ENCODE measurements at regions not wholly inside any gene's neighbourhood (a gene's known extent, or its start where the extent isn't known, plus 50 kb on each side); places are given as distances from the start of the nearest gene placed in this dataset.

GRCh38 chr2:2681085-2681484 is 350.0 kb upstream of the MYT1L start:
- DNase-seq: no peak

- no peak for DNase-seq
These were observed 343.8 kb upstream of the MYT1L start for GRCh38 chr2:2674831-2675230.

DNA sequence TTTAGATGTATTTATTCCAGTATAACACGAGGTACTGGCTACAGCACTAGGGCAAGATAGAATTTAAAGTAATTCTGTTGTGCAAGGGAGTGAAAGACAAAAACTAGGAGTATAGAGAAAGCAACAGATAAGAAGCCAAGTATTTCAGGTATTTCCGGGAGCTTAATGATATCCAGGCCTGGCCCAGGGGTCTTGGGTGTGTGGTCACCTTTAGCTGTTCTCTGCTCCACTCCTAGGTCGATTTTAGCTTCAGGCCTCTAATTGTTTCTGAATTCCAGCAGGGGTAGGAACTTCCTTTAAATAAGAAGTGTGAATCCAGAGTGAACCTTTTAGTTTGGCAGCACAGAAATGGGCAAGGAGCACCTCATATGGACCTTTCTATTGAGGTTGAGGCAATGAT is 342.3 kb upstream of the MYT1L start:
- no peak for DNase-seq

- DNase-seq: no peak
These were observed 341.2 kb upstream of the MYT1L start for GRCh38 chr2:2672249-2672648.

DNA sequence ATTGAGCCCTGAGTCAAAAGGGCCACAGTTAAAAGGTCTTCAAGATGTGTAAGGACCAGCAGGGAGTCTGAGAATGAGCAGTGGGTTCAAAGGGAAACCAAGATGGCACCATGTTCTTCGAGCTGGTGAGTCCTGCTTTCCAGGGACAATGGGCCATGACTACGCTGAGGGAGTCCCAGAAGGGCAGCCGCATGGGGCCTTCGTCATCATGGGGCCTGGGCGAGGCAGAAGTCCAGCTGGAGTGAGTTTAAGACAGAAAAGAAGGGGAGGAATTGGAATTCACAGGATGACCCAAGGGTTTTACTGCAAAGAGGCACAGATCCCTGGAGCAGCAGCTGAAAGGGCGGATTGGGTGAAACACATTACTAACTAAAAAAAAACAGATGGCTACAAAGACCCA is 340.8 kb upstream of the MYT1L start:
- no peak for DNase-seq

DNA sequence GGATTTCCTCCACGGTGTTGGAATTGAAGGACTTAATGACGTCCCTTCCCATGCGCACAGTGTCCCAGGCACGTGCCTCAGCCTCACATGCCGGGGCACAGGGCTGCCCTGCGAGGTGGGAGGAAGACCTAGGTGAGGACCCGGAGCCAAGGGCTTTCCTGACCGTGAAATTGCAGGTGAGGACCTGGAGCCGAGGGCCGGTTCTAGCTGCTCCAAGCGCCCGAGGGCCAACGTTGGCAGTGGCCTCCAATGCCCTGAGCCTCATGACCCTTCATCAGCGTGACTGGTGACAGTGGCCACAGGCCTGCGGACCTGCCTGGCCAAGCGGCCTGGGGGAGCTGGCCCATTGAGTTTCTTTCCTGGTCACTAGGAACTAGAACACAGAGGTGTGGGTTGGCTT is 338.2 kb upstream of the MYT1L start:
- DNase-seq: no peak

DNA sequence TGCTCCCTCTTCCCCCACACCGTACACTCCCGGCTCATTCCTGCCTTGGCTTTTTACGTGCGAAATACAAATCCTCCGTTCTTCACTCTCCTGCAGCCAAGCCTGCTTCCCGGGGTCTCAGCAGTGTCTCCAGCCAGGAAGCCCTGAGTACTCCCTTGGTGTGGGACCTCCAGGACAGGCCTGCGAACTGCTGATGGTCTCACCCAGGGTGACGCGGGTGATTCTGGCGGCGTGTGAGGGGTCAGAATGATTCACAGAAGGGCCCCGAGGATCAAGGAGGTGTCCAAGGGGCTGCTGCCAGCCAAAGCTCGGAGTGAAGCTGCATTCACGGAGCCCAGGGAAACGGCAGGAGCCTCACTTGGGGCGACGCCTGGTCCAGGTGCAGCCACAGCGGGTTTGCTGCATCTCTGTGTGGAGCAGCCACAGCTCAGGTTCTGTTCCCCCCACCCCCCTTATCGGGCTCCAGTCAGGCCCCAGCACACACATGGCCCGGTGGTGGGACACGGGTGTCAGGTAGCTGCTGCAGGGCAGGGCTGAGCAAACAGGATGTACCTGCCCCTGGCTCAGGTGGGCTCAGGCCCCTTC is 337.7 kb upstream of the MYT1L start:
- no peak for DNase-seq

GRCh38 chr2:2667690-2668089 is 336.6 kb upstream of the MYT1L start:
- no peak for DNase-seq

GRCh38 chr2:2665834-2666133 is 334.7 kb upstream of the MYT1L start:
- no peak for DNase-seq

DNA sequence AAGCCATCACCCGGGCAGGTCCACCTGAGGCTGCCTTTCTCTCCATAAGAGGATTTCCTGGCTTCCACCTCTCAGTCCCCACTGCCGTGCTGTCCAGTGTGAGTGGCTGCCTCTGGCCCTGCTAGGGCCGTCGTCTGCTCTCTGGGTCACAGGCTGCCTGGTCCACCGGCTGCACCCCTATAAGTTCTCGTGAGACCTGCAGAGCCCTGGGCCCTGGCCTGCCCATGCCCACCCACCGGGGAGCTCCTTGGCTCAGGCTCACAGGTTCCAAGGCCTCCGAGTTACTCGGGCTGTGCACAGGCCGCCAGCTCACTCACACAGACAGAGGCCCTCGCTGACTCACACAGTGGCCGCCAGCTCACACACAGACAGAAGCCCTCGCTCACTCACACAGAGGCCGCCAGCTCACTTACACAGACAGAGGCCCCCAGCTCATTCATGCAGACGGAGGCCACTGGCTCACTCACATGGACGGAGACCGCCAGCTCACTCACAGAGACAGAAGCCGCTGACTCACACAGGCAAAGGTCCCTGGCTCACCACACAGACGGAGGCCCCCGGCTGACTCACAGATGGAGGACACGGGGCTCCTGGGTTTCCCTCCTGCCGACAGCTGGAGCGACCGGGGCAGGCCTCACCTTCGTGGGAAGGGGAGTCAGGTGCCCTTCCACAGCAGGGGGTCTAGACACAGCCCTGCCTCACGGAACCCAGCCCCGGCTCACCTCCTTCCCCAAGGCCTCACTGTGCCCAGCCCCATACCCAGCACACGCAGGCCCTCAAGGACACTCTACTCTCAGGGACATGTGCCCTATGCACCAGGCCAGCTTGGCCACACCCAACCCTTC is 334.1 kb upstream of the MYT1L start:
- DNase-seq: no peak

DNA sequence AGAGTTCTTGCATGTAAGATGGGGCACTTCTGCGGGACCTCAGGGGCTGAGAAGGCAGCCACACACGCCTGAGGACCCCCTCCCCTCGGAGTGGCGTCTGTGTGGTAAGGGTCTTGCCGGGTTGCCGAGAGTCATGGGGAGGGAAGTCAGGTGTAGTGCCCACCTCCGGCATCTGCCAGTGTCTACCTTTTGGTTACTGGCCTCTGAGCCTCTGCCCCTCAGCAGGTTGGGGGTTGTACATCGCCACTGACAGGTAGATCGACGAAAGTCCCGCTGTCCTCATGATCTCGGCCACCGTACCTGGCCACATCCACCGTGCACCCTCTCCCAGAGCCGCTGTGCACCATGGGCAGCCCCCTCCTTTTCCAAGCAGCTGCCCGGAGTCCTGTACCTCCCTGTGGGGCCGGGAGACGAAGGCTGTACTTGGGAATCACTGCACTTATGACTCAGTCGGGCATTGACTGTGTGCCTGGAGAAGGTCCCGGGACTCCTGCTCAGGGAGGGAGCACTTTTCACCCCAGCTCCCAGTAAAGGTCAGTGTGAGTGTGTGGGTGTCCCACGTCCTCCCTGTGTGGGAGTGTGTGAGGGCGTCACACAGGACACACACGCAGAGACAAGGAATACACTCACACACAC is 332.4 kb upstream of the MYT1L start:
- no peak for DNase-seq

- DNase-seq: no peak
These were observed 331.8 kb upstream of the MYT1L start for GRCh38 chr2:2662847-2663356.

- peak; percentile 29 for DNase-seq
These were observed 331.2 kb upstream of the MYT1L start for GRCh38 chr2:2662037-2662846.

DNA sequence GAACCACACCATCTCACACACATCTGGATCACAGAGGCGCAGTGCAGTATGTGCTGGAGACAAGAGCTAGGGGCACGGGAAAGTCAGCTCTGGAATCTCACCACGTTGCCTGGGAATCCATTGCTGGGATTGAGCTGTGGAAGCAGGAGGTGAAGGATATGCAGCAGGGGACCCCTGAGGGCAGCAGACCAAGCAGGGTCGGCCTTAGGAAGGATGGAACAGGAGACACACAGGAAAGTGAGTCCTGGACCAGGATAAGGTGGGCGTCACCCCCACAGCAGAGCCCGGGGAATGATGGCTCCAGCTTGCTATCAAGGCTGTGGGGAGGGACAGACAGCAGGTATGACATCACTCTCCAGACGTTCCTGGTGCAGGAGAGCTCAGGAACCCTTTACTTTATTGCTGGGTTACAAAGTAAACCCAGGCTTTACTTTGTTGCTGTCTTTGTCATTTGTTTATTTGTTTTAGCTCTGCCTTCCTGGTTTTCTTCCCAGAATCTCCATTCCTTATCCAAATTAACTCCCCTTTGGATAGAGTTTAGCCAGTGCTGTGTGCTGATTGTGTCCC is 329.8 kb upstream of the MYT1L start:
- DNase-seq: no peak

- DNase-seq: no peak
These were observed 326.3 kb upstream of the MYT1L start for GRCh38 chr2:2657121-2657962.

- DNase-seq: no peak
These were observed 325.3 kb upstream of the MYT1L start for GRCh38 chr2:2656115-2657011.

- DNase-seq: no peak
These were observed 324.5 kb upstream of the MYT1L start for GRCh38 chr2:2655453-2656114.

- DNase-seq: no peak
These were observed 322.2 kb upstream of the MYT1L start for GRCh38 chr2:2653231-2653630.

DNA sequence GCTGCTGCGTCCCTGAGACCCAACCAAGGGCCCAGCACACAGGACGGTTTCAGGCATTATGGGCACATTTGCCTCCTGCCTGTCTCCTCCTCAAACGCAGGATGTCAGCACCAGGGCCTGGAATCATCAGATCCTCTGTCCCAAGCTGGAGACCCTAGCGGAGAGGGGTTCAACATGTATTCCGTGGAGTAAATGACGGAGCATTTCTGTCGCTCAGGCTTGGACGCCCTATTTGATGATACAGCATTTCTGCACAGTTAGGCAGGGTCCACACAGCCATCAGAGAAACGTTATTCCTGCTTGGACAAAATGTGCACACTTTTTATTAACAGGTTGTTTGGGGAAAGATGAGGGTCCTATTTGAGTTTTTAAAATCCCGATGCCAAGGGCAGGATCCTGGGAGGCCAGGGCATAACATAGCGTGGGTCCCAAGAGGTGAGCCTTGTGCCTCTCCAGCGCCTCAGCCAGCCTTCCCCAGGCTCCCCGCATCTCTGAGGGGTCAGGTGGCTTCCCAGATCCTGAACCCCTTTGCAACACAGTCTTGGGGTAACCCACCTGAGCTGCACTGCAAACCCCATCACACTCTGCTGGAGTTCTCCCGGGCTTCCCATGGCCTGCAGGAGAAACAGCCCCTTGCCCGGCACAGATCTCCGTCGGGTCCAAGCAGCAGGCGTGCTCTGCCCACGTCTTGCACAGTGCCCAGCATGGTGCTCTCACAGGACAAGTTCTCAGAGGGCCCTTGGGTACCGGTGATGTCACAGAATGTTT is 319.7 kb upstream of the MYT1L start:
- no peak for DNase-seq
